ENCODE measurements at regions not wholly inside any gene's neighbourhood (a gene's known extent, or its start where the extent isn't known, plus 50 kb on each side); places are given as distances from the start of the nearest gene placed in this dataset.
"Not testable (repeated sequence)": the region's sequence is repeated elsewhere in the genome, so short reads cannot be mapped to it uniquely, and the experiment has no call there.

DNA sequence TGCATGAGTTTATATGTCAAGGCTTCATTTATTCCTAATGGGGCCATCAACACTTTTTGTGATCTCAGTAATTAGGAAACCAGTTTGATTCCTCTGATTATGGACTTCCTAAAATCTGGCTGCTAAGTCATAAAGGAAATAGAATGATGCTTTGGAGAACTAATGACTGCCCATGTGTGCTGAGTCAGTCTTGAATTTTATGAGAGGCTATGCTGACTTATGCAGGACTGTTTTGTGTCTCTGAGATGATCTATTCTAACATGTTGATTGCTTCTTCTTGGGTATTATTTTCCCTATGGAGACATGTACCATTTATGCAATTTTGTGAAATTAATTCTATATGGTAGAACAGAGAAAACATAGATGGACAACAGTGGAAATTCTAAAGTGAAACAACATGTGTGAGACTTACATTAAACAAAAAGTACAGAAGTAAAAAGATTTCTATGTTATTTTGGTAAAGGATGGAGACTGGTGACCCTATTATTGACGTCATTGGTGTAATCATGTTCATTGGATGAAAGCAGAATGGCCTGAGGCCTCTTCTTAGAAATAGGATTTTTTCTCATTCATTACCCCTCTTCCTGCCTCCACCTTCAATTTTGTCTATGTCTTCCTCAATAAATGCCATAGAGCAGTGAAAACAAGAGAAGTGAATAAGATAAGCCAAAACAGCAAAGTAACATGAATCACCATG is 1658.2 kb upstream of the PIK3C3 start:
- no peak for DNase-seq

DNA sequence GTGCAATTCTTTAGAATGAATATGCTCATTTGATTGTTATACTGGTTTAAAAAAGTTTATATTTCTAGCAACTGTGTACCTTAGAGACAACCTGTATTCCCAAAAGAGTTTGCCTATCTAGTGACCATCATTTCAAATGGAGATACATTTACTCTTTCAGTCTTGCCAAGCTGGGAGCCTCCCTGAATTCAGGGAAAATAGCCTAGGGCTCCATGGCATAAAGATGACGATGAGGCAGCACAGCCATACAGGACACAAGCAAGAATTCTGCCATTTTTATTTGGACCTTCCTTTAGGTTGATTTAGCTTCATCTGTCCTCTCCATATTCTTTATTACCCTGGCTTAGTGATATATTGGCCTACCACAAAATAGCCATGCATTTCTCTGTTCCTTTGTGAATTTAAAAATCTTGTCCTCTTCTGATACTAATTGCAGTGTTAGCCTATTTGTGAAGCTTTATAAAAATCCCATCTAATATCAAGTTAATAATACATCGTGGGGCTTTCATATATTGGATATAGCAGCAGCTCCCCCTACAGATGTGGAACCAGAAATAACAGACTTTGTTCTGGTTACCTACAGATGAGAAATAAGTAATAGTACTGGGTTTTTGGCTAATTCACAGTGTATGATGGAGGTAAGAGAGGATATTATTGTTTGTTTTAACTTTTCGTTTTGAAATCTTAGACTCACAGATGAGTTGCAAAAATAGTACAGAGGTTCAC is 1661.9 kb upstream of the PIK3C3 start:
- no peak for DNase-seq

DNA sequence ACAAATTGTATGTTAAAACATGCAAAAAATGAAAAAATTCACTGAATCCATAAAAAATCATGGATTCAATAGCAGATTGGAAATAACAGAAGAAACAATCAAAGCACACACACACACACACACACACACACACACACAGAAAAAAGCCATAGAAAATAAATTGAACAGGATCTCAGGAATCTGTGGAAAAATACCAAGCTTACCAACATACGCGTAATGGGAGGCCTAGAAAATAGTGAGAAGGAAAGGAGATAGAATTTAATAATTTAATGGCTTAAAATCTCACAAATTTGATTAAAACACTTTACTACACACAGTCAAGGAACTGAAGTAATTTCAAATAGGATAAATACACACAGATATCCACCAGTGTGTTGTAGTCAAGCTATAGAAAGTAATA is 1671.5 kb upstream of the PIK3C3 start:
- DNase-seq = no peak

DNA sequence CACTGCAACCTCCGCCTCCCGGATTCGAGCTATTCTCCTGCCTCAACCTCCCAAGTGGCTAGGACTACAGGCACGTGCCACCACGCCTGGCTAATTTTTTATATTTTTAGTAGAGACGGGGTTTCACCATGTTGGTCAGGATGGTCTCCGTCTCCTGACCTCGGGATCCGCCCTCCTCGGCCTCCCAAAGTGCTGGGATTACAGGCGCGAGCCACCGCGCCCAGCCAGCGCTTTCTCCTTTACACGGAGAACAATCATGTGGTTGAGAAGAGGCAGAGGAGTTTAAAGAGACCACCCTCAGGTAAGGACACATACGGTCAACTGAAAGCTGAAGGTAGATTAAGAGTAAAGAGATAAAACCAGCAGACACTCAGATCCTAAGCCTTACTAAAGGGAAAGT is 1673.7 kb upstream of the PIK3C3 start:
- DNase-seq = not testable (repeated sequence)

DNA sequence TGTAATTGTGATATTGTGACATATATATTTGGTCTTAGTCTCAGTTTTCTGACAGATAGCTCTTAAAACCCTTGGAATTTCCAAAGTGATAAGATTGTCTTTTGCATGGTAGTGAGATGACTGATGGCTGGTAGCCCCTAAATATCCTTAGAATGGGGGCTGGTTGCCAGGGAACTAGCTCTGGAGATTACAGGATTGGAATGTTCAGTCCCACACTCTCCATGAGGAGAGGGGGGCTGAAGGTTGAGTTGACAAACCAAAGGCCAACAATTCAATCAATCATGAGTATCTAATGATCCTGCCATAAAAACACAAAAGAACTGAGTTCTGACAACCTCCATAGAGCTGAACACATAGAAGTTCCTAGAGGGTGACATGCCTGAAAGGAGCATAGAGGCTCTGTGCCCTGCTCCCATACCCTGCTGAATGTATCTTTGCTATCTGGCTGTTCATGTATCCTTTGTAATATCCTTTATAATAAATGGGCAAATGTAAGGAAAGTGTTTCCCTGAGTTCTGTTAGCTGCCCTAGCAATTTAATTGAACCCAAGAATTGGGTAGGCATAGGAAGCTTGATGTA is 1680.3 kb upstream of the PIK3C3 start:
- no peak for DNase-seq

DNA sequence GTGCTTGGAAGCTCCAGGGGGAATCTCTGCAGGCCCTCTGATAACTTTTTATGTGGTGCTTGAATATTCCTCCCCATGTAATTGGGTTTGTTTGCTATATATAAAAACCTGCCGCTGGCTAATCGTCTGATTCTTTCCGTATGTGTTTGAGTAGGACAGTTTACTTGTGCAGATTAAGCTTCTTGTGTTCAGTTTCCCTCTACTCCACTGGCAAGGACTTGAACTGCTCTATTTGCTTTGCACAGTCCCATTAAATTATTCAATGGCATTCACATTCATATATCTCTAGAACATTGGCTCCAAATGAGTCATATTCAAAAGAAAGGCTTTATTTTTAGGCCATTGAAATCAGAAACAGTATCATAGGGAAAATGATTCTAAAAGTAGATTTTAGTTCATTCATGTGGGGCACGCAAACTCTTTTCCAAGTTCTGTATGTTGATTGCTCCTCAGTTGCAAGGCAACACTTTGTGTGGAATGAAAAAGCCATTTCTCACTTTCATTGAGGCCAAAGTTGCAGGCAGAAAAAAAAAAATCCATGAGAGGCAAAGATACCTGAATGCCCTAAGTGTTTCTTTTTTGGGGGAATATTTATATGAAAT is 1682.3 kb upstream of the PIK3C3 start:
- DNase-seq = no peak

DNA sequence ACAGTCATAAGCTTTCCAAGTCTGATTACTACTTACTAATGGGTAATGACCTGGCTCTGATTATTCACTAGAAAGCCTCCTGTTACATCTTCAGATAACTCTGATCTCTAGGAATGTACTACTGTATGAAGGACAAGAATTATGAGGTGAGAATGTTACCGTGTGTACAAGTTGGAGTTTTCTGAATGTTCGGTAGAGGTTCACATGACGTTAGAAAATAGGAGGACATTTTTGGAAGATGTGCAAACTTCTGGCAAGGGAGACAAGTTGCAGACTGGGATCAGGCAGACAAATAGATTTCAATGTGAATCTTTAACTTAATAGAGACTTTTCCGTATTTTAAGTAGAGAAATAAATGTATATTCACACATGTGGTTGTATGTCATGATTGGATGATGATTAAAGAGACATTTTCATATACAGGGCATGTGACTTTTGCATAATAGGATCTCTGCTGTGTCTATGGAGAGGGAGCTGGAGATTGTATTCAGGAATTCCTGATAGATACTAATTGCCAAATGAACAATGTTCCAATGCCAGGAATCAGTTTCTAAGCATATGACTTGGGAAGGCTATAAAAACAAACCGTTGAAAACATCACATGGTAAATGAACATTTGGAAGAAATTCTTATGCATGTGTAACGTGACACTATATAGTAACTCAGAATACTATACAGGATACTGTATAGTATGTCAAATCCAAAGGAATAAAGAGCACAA is 1695.8 kb upstream of the PIK3C3 start:
- DNase-seq = no peak

DNA sequence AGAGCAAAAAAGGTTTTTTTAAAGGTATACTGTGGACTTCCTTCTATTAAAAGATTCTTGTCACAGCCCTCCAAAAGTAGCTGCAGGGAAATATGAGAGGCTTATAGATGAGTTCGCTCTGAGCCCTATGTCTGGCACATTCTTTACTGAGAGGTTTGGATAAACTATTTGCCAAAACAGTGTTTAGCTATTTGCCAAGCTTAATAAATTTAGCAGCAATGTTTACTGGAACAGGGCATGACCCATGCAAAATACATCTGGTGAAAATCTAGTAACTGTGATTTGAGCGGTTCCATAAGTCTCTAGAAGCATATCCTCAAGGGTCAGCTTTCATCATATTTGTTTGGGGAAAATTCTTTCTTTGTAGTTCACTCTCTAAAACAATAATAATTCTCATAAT is 1696.7 kb upstream of the PIK3C3 start:
- no peak for DNase-seq

DNA sequence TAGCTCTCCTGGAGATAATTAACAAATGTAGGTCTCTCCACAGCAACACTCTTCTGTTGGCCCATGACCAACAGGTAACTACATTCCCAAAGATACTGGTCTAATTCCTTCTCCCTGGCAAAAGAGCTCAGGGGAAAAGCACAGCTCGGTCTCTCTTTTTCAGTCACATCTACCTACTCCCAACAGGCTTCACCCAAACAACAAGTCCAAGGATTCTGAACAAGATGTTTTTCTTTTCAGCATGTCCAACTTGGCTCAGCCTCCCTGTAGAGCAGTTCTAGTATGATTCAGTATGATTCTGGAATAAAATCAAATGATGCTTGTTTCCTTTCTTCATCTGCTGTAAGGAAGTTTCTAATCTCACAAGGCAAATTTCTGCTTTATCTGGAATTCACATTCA is 1704.8 kb upstream of the PIK3C3 start:
- DNase-seq = peak; percentile 10

DNA sequence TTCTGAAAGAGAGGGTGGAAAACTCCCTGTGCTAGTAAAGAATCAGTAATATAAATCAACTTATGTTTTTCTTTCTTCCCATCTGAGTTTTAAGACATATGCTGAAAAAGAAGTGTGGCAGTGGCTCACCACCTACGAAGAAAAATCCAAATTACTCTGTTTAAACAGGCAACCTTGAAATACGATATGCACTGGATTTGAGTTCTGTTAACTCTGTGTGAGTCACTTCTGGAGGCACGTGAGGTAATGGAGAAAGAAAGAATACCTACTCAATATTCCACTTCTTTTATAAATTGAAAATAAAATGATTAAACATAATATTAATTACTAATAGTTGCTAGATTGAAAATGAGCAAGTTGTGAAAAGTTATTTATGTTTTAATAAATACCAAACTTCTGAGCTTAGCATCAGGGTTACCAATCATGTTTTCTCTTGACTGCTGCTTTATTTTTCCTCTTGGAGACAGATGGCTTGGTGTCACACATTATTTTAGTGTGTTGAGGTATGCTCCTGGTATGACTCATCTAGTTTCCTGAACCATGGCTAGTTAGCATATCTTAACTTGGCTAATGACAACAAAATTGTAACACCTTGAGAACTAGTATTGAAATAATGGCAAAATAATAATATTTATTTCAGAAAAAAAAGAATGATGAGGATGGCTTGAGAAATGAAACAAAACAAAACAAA is 1705.5 kb upstream of the PIK3C3 start:
- no peak for DNase-seq

DNA sequence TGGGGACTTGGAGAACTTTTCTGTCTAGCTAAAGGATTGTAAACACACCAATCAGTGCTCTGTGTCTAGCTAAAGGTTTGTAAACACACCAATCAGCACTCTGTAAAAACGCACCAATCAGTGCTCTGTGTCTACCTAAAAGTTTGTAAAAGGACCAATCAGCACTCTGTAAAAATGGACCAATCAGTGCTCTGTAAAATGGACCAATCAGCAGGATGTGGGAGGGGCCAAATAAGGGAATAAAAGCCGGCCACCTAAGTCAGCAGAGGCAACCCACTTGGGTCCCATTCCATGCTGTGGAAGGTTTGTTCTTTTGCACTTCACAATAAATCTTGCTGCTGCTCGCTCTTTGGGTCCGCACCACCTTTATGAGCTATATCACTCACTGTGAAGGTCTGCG is 1709.4 kb upstream of the PIK3C3 start:
- not testable (repeated sequence) for DNase-seq

DNA sequence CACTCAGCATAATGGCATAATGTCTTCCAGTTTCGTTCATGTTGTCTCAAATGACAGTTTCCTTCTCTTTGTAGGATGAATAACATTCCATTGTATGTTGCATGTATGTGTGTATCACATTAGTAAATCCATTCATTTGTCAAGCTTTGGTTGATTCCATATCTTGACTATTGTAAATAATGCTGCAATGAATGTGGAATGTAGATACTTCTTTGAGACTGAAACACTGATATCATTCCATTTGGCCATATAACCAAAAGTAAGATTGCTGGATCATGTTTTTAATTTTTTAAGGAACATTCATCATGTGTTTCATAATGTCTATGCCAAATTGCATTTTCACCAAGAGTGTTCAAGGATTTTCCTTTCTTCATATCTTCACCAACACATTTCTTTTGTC is 1711.4 kb upstream of the PIK3C3 start:
- DNase-seq = peak; percentile 38

DNA sequence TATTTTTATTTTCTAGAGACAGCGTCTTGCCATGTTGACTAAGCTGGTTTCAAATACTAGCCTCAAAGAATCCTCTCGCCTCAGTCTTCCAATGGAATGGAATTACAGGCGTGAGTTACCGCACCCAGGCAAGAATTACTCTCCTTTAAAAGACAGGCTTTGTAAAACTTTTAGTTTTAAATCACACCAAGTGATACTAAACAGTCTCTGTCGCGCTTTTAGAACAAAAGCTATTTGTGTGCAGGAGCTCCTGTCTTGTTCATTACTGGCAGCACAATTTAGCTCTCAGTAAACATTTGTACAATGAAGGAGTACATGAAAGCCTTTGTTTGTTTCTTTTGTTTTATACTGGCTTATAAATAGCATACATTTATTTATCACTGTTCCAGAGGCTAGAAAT is 1719.2 kb upstream of the PIK3C3 start:
- DNase-seq = no peak

DNA sequence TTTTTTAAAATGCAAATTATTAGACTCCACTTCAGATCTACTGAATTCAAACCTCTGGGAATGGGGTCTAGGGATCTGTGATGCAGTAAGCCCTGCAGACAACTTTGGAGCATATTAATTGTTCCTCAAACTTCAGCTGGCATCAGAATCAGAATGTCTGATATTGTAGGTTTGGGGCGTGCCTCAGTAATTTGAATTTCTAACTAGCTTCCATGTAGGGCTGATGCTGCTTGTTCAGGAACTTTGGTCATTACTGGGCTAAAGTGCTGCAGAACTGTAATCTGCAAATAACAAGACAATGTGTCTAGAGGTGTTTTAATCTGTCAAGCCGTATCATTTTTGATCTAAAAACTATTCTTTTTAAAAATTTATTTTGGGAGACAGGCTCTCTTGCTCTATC is 1719.7 kb upstream of the PIK3C3 start:
- DNase-seq = no peak

DNA sequence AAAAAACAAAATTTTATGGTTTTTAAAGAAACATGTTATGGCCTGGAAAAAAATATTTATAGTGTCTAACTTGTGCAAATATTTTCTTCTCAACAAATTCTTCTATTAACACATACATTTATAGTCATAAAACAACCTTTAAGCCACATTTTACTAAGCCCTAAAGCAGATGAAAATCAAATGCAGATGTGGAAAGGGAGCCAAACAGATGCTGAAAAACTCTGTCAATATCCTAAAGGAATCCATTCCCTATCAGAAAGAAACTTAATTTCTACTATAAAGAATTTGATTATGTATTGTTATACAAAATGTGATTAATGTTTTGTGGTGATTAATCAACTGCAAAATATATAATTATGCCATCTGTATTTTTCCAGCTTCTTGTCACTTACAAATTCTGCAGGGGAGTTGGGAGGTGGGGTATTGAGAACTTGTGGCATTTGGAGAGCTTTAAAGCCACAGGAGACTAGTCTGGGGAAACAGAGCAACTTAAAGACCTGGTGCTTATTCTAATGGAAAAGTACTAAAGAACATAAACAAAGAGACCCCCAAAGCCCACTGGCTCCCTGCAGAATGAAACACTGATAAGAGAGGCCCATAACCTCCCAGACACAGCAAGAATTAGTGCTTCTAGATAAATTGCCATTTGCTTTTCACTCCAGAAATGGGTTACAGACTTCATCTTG is 1721.0 kb upstream of the PIK3C3 start:
- no peak for DNase-seq

DNA sequence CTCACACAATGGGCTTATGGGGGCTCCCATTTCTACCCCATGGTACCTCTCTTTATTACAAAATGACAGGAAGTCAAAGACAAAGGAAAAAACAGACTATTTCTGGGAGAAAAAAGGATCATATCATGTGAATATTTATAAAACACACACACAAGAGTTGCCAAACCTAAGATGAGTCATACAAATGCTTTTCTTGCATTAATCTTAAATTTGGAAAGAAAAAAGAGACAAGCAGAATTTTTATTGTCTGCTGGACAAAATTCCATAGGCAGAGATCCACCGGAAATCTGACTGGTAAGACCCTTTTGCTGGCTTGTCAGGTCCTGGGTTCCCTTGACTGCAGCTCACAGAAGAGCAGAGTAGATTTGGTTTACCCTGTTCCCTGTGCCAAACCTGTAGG is 1732.3 kb upstream of the PIK3C3 start:
- DNase-seq = peak; percentile 58

DNA sequence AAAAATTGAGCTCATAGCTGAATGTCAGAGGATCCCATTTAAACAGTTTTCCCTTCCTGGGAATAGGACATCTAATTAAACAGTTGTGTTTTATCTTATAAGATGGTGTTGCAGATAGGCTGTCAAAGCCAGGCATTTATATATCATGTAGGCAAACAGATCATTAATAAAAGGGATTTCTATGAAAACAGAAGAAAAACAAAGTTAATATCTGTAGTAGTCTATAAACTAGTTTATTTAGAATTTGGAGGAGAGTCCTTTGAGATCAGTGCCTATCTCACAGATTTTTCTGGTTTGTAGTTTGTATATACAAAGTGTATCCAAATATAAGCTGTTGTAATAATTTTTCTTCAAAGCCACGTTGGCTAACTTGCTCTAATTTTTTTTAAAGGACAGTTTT is 1738.2 kb upstream of the PIK3C3 start:
- DNase-seq = no peak

DNA sequence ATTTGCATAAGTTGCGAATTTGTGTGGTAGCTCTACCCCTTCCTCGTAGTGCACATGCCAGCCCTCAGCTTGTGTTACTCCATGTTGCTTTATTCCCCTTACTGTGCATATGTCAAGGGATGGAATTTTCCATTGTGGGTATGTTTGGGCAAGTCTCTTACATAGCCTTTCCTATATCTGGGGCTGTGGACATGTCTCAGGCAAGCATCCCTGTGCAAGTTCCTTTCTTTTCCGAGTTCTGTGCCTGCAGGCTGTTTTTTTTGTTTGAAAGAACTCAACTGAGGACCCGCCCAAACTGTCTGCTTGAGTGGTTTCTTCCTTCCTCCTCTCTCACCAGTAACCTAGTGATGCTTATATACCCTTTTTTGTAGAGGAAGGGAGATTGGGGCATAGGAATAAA is 1739.1 kb upstream of the PIK3C3 start:
- peak; percentile 1 for DNase-seq

DNA sequence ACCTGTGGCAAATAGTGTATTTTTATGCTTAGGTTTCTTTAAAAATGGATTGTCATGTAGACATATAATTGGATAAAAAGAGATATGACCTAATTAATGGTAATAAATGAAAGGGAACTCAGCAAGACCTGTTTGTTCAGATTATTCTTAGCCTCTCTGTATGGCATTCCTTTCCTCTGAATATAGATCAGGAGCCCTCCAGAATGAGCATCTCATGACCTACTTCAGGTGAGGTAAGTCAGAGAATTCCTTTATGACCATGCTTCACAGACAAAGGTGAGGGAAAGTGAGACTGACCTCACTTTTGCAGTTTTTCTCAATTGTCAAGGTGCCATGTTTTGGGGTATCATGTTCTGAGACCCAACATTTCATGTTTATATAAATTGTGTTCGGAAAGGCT is 1744.3 kb upstream of the PIK3C3 start:
- DNase-seq = no peak

DNA sequence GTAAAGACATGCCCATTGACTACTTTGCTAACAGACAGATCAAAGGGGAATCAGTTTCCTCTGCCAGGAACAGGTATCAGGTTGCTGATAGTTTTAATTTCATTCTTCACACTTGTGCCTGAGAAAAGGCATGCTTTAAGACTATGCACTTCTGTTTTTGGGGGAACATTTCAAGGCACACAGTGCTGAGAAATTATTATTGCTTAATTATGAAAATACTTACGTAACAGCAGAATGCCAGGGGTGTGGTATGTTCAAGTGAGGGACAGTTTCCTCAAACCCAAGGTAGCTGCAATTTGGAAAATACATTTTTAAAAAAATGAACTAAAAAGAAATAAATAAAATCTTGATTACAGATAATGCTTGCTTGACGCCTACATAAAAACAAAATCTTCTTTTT is 1746.1 kb upstream of the PIK3C3 start:
- no peak for DNase-seq

DNA sequence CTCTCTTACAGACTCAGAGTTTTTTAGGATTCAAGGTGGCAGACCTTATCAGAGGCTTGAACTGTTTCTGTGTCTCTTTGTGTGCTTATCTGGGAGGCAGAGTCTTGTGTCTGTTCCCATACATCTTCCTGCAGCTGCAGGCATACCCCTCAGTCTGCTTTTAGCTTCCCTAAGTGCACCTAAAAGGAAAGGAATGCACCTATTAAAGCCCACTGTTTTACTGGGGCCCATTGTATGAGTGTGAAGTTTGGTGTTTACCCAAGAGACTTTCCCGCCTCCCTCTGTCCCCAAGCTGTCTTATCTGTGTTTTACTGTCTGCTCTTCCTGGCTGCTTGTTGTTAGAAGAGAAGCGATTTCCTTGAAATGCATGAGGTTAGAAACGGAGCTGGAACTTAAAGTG is 1757.3 kb upstream of the PIK3C3 start:
- DNase-seq = no peak

DNA sequence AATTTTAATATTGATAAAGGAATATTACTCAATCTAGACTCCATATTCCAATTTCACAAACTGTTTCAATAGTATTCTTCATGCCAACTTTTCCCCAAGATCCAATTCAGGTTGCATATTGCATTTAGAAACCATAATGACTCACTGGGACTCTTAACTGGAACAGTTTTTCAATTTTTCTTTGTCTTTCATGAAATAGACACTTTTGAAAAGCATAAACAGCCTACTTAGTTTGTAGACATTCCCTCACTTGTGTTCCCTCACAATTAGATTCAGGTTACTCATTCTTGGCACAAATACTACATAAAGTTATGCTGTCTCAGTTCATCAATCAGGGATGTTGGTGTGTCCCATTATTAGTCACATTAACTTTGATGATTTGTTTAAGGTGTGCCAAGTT is 1768.4 kb upstream of the PIK3C3 start:
- DNase-seq = no peak

Measured in fibroblast of upper back skin (primary cell).